ENCODE measurements at regions not wholly inside any gene's neighbourhood (a gene's known extent, or its start where the extent isn't known, plus 50 kb on each side); places are given as distances from the start of the nearest gene placed in this dataset.
A peak's percentile ranks its signal among the peaks of the same experiment; 100 is the strongest.

GRCh38 chr13:47672245-47673008 lies 328.6 kb downstream of the SUCLA2 start:
- H3K4me1 ChIP-seq = no peaks in the 10 kb centered on the region
- intact Hi-C loops (cut with DNase I; ENCODE audit: low total_unique reads) = no loop called here
- no peak for DNase-seq
- no peaks in the 10 kb centered on the region for H3K27me3 ChIP-seq
- no peaks in the 10 kb centered on the region for H3K36me3 ChIP-seq
- no peaks in the 10 kb centered on the region for H3K9me3 ChIP-seq
- H3K27ac ChIP-seq = peak overlapping the region in 1 of 2 donors; percentile 59
- TF ChIP-seq CTCF (IDR thresholded peaks at IDR 0.05) (no peak), POLR2A (IDR thresholded peaks at IDR 0.05) (no peak)
- no peak overlapping the region for H3K4me3 ChIP-seq

GRCh38 chr13:47671776-47672175 lies 329.3 kb downstream of the SUCLA2 start:
- DNase-seq = no peak
- no peak for TF ChIP-seq POLR2A (IDR thresholded peaks at IDR 0.05)
- TF ChIP-seq CTCF (IDR thresholded peaks at IDR 0.05) = no peak
- Histone ChIP-seq H3K9me3 (no peaks in the 10 kb centered on the region), H3K36me3 (no peaks in the 10 kb centered on the region), H3K4me1 (no peaks in the 10 kb centered on the region), H3K27ac (no peak overlapping the region), H3K4me3 (no peak overlapping the region), H3K27me3 (no peaks in the 10 kb centered on the region)
- intact Hi-C loops (cut with DNase I; ENCODE audit: low total_unique reads) = no loop called here

GRCh38 chr13:47665043-47665442 lies 336.0 kb downstream of the SUCLA2 start:
- Histone ChIP-seq H3K27me3 (no peaks in the 10 kb centered on the region), H3K9me3 (no peaks in the 10 kb centered on the region), H3K4me1 (no peaks in the 10 kb centered on the region), H3K4me3 (no peak overlapping the region), H3K36me3 (no peaks in the 10 kb centered on the region), H3K27ac (no peak overlapping the region)
- intact Hi-C loops (cut with DNase I; ENCODE audit: low total_unique reads) = no loop called here
- DNase-seq = no peak
- TF ChIP-seq CTCF (IDR thresholded peaks at IDR 0.05) (no peak), POLR2A (IDR thresholded peaks at IDR 0.05) (no peak)

- H3K27me3 ChIP-seq = no peaks in the 10 kb centered on the region
- TF ChIP-seq CTCF (IDR thresholded peaks at IDR 0.05) = no peak
- TF ChIP-seq POLR2A (IDR thresholded peaks at IDR 0.05) = no peak
- intact Hi-C loops (cut with DNase I; ENCODE audit: low total_unique reads) = no loop called here
- H3K27ac ChIP-seq = no peak overlapping the region
- no peaks in the 10 kb centered on the region for H3K4me1 ChIP-seq
- no peaks in the 10 kb centered on the region for H3K36me3 ChIP-seq
- no peaks in the 10 kb centered on the region for H3K9me3 ChIP-seq
- no peak overlapping the region for H3K4me3 ChIP-seq
- no peak for DNase-seq
Observed at GRCh38 chr13:47661076-47661475, 340.0 kb downstream of the SUCLA2 start.

- DNase-seq = no peak
- Histone ChIP-seq H3K36me3 (no peaks in the 10 kb centered on the region), H3K27me3 (no peaks in the 10 kb centered on the region), H3K27ac (no peak overlapping the region), H3K4me1 (no peaks in the 10 kb centered on the region), H3K9me3 (no peaks in the 10 kb centered on the region), H3K4me3 (no peak overlapping the region)
- TF ChIP-seq CTCF (IDR thresholded peaks at IDR 0.05) = no peak
- no peak for TF ChIP-seq POLR2A (IDR thresholded peaks at IDR 0.05)
- intact Hi-C loops (cut with DNase I; ENCODE audit: low total_unique reads) = no loop called here
Observed at GRCh38 chr13:47656651-47657050, 344.4 kb downstream of the SUCLA2 start.
